Keratinocyte (primary cell): ENCODE measurements at regions not wholly inside any gene's neighbourhood (a gene's known extent, or its start where the extent isn't known, plus 50 kb on each side); places are given as distances from the start of the nearest gene placed in this dataset.

Source experiments
- DNase-seq: peaks from one replicate; pipeline ENCODE4 v3.0.0-alpha.2; 2011; ENCODE audit warnings: low read depth, missing footprints, low spot score
- FAIRE-seq: peaks from 2 replicates; lab custom pipeline; 2011; peaks lifted over from hg19 to GRCh38; lab: Jason Lieb, UNC
- H2AFZ ChIP-seq: 2 replicates; pipeline ENCODE4 v1.6.0; 2012; ENCODE audit warnings: low read length, control low read depth, inconsistent platforms; ENCODE audit not compliant: control insufficient read depth
- H3K27ac ChIP-seq: 2 replicates; pipeline ENCODE4 v1.5.1; 2011; ENCODE audit warnings: low read length; ENCODE audit not compliant: control insufficient read depth, insufficient read depth
- H3K27me3 ChIP-seq: 3 replicates; pipeline ENCODE4 v1.6.0; 2011; ENCODE audit warnings: low read length; ENCODE audit not compliant: control insufficient read depth, insufficient read depth; ENCODE audit errors: extremely low read depth
- H3K36me3 ChIP-seq, 2 experiments: 2 replicates in 1 of 2; 3 replicates in 1 of 2; pipeline ENCODE4 v1.5.1; 2011; ENCODE audit warnings: low read length in 2 of 2, mild to moderate bottlenecking in 1 of 2; ENCODE audit not compliant: control insufficient read depth in 2 of 2, insufficient read depth in 2 of 2; ENCODE audit errors: extremely low read depth in 1 of 2
- H3K4me1 ChIP-seq: 3 replicates; pipeline ENCODE4 v1.5.1; 2011; ENCODE audit warnings: low read length; ENCODE audit not compliant: control insufficient read depth, insufficient read depth; ENCODE audit errors: extremely low read depth
- H3K4me2 ChIP-seq: 3 replicates; pipeline ENCODE4 v1.6.0; 2011; ENCODE audit warnings: low read depth, low read length; ENCODE audit not compliant: control insufficient read depth, insufficient read depth; ENCODE audit errors: extremely low read depth
- H3K4me3 ChIP-seq, 3 experiments: fragments of 200-600 bp in 1 of 3; sonication (generic) in 1 of 3; 2 replicates in 2 of 3; 3 replicates in 1 of 3; pipeline ENCODE4 v1.5.1; 2011 to 2016; ENCODE audit warnings: low read length in 3 of 3, mild to moderate bottlenecking in 3 of 3, control low read depth in 2 of 3, inconsistent platforms in 1 of 3, low read depth in 1 of 3, mixed read lengths in 1 of 3, mixed run types in 1 of 3, moderate library complexity in 1 of 3; ENCODE audit not compliant: control insufficient read depth in 2 of 3, insufficient read depth in 2 of 3; ENCODE audit errors: extremely low read depth in 1 of 3
- H3K79me2 ChIP-seq: 2 replicates; pipeline ENCODE4 v1.6.0; 2012; ENCODE audit warnings: low read length; ENCODE audit not compliant: control insufficient read depth, insufficient read depth
- H3K9ac ChIP-seq: 3 replicates; pipeline ENCODE4 v1.6.0; 2011; ENCODE audit warnings: low read length; ENCODE audit not compliant: control insufficient read depth, insufficient read depth; ENCODE audit errors: extremely low read depth
- H3K9me1 ChIP-seq: 3 replicates; pipeline ENCODE4 v1.6.0; 2011; ENCODE audit warnings: low read length; ENCODE audit not compliant: control insufficient read depth, insufficient read depth; ENCODE audit errors: extremely low read depth
- H3K9me3 ChIP-seq: 2 replicates; pipeline ENCODE4 v1.5.1; 2012; ENCODE audit warnings: low read depth, low read length; ENCODE audit not compliant: control insufficient read depth
- H4K20me1 ChIP-seq: 3 replicates; pipeline ENCODE4 v1.6.0; 2011; ENCODE audit warnings: low read length; ENCODE audit not compliant: control insufficient read depth, insufficient read depth; ENCODE audit errors: extremely low read depth
- EZH2 ChIP-seq: IDR thresholded peaks from one replicate; pipeline ENCODE4 v1.6.1; 2012; ENCODE audit warnings: inconsistent platforms, mild to moderate bottlenecking, low read length, moderate library complexity
- dilution Hi-C: fragments of 300-500 bp; cut with MboI; formaldehyde crosslinking; loops from one replicate; pipeline ENCODE4 v1.7.0; 2020; ENCODE audit warnings: low sequenced_read_pairs; ENCODE audit not compliant: extremely low pct_ligation_motif_present
- TF ChIP-seq, protein P1 (sequence below), 3 experiments: IDR thresholded peaks in 1 of 3; conservative IDR thresholded peaks in 1 of 3; optimal IDR thresholded peaks in 1 of 3; 2 replicates in 2 of 3; 3 replicates in 1 of 3; pipeline versions ENCODE3 to v1.5.1; 2011; ENCODE audit warnings: low read length in 3 of 3, mild to moderate bottlenecking in 3 of 3, moderate library complexity in 2 of 3, control low read depth in 1 of 3, inconsistent platforms in 1 of 3; ENCODE audit not compliant: insufficient read depth in 2 of 3; ENCODE audit errors: extremely low read depth in 1 of 3

DNA sequence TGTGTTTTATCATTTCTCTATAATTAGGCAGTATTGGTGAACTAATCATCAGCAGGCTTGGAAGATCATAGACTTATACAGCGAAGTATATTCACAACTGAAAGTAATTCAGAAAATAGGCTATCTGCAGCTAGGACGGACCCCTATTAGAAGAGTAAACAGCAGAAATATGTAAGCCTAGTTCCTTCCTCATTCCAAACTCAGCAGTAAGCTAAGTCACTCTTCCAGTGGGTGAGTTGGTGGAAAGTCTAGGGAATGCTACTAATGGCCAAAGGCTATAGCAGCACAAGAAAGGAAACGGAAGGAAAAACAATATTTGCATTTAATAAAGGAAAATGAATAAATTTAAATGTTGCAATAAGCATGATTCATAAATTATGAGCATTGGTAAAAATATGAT lies 918.1 kb upstream of the TMPRSS15 start:
- H4K20me1 ChIP-seq = no peaks in the 10 kb centered on the region
- no peaks in the 10 kb centered on the region for H3K9me1 ChIP-seq
- DNase-seq = no peak
- no peaks in the 10 kb centered on the region for H3K27me3 ChIP-seq
- FAIRE-seq = no peak
- no peak overlapping the region for H3K4me3 ChIP-seq
- no peaks in the 10 kb centered on the region for H3K79me2 ChIP-seq
- no peak overlapping the region for H3K4me2 ChIP-seq
- no peaks in the 10 kb centered on the region for H3K36me3 ChIP-seq
- H3K4me1 ChIP-seq = no peaks in the 10 kb centered on the region
- H3K9ac ChIP-seq = no peak overlapping the region
- TF ChIP-seq, protein P1, sequence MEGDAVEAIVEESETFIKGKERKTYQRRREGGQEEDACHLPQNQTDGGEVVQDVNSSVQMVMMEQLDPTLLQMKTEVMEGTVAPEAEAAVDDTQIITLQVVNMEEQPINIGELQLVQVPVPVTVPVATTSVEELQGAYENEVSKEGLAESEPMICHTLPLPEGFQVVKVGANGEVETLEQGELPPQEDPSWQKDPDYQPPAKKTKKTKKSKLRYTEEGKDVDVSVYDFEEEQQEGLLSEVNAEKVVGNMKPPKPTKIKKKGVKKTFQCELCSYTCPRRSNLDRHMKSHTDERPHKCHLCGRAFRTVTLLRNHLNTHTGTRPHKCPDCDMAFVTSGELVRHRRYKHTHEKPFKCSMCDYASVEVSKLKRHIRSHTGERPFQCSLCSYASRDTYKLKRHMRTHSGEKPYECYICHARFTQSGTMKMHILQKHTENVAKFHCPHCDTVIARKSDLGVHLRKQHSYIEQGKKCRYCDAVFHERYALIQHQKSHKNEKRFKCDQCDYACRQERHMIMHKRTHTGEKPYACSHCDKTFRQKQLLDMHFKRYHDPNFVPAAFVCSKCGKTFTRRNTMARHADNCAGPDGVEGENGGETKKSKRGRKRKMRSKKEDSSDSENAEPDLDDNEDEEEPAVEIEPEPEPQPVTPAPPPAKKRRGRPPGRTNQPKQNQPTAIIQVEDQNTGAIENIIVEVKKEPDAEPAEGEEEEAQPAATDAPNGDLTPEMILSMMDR (optimal IDR thresholded peaks at IDR 0.05 in 1 of 3, IDR thresholded peaks at IDR 0.05 in 1 of 3, conservative IDR thresholded peaks at IDR 0.05 in 1 of 3; ENCODE audit: extremely low read depth in 1 of 3, insufficient read depth in 2 of 3, low read length in 3 of 3) = no peak
- TF ChIP-seq EZH2 = no peak
- no peak overlapping the region for H3K27ac ChIP-seq
- dilution Hi-C loops = no loop called here
- no peak overlapping the region for H2AFZ ChIP-seq
- no peaks in the 10 kb centered on the region for H3K9me3 ChIP-seq

GRCh38 chr21:19322360-19322759 lies 918.8 kb upstream of the TMPRSS15 start:
- FAIRE-seq (no peak), DNase-seq (no peak)
- H3K9me1 ChIP-seq = no peaks in the 10 kb centered on the region
- H3K27me3 ChIP-seq = no peaks in the 10 kb centered on the region
- no peak overlapping the region for H3K9ac ChIP-seq
- no peak overlapping the region for H3K27ac ChIP-seq
- H3K9me3 ChIP-seq = no peaks in the 10 kb centered on the region
- no peaks in the 10 kb centered on the region for H3K79me2 ChIP-seq
- no peak for TF ChIP-seq EZH2
- TF ChIP-seq, protein P1 (optimal IDR thresholded peaks at IDR 0.05 in 1 of 3, IDR thresholded peaks at IDR 0.05 in 1 of 3, conservative IDR thresholded peaks at IDR 0.05 in 1 of 3; ENCODE audit: extremely low read depth in 1 of 3, insufficient read depth in 2 of 3, low read length in 3 of 3) = no peak
- H4K20me1 ChIP-seq = no peaks in the 10 kb centered on the region
- H3K36me3 ChIP-seq = no peaks in the 10 kb centered on the region
- no peak overlapping the region for H3K4me3 ChIP-seq
- dilution Hi-C loops = no loop called here
- no peaks in the 10 kb centered on the region for H3K4me1 ChIP-seq
- H3K4me2 ChIP-seq = no peak overlapping the region
- no peak overlapping the region for H2AFZ ChIP-seq
